MM.1S (cell line): ENCODE measurements at regions not wholly inside any gene's neighbourhood (a gene's known extent, or its start where the extent isn't known, plus 50 kb on each side); places are given as distances from the start of the nearest gene placed in this dataset.

Experiments used
- DNase-seq: peaks from one replicate; pipeline ENCODE4 v3.0.0-alpha.2; 2015
- H2AFZ ChIP-seq: fragments of 300-600 bp; sonication (generic); 2 replicates; pipeline ENCODE4 v1.6.0; 2016; ENCODE audit warnings: antibody characterized with exemption, low read length
- H3F3A ChIP-seq: fragments of 300-600 bp; sonication (generic); 2 replicates; pipeline ENCODE4 v1.6.1; 2016; ENCODE audit warnings: mild to moderate bottlenecking, antibody characterized with exemption, low read length, moderate library complexity, mixed read lengths; ENCODE audit not compliant: insufficient read depth
- H3K27ac ChIP-seq: fragments of 300-600 bp; sonication (generic); 2 replicates; pipeline ENCODE4 v1.5.1; 2016; ENCODE audit warnings: mild to moderate bottlenecking, low read length
- H3K27me3 ChIP-seq: fragments of 300-600 bp; sonication (generic); replicated peaks from 2 replicates; pipeline ENCODE4 v1.6.0; 2016; ENCODE audit warnings: low read length; ENCODE audit not compliant: insufficient read depth
- H3K36me3 ChIP-seq: fragments of 300-600 bp; sonication (generic); replicated peaks from 2 replicates; pipeline ENCODE4 v1.6.1; 2016; ENCODE audit warnings: mild to moderate bottlenecking, low read length, mixed read lengths; ENCODE audit not compliant: insufficient read depth
- H3K4me1 ChIP-seq: fragments of 300-600 bp; sonication (generic); 2 replicates; pipeline ENCODE4 v1.6.1; 2016; ENCODE audit warnings: low read length, mixed read lengths
- H3K4me2 ChIP-seq: fragments of 300-600 bp; sonication (generic); 2 replicates; pipeline ENCODE4 v1.6.0; 2016; ENCODE audit warnings: low read depth, low read length
- H3K4me3 ChIP-seq: fragments of 300-600 bp; sonication (generic); 2 replicates; pipeline ENCODE4 v1.5.1; 2016; ENCODE audit warnings: low read length, mixed read lengths
- H3K79me2 ChIP-seq: fragments of 300-600 bp; sonication (generic); 2 replicates; pipeline ENCODE4 v1.6.1; 2016; ENCODE audit warnings: mixed run types, low read length, mixed read lengths
- H3K9ac ChIP-seq: fragments of 300-600 bp; sonication (generic); 2 replicates; pipeline ENCODE4 v1.6.1; 2016; ENCODE audit warnings: low read length, mixed read lengths
- H3K9me2 ChIP-seq: fragments of 300-600 bp; sonication (generic); replicated peaks from 2 replicates; pipeline ENCODE4 v1.6.1; 2016; ENCODE audit warnings: mild to moderate bottlenecking, low read length, mixed read lengths; ENCODE audit not compliant: insufficient read depth
- H3K9me3 ChIP-seq: fragments of 300-600 bp; sonication (generic); replicated peaks from 2 replicates; pipeline ENCODE4 v1.6.1; 2016; ENCODE audit warnings: mild to moderate bottlenecking, low read length, mixed read lengths; ENCODE audit not compliant: insufficient read depth
- H4K20me1 ChIP-seq: fragments of 300-600 bp; sonication (generic); 2 replicates; pipeline ENCODE4 v1.6.1; 2016; ENCODE audit warnings: mild to moderate bottlenecking, low read length, moderate library complexity, mixed read lengths; ENCODE audit not compliant: insufficient read depth
- EZH2 ChIP-seq: fragments of 300-600 bp; sonication (generic); optimal IDR thresholded peaks from 2 replicates; pipeline ENCODE3; 2017; ENCODE audit warnings: low read depth, mild to moderate bottlenecking, antibody characterized with exemption, low read length, mixed read lengths
- EZH2phosphoT487 ChIP-seq: fragments of 300-600 bp; sonication (generic); IDR thresholded peaks from 2 replicates; pipeline ENCODE4 v1.6.1; 2018; ENCODE audit warnings: antibody characterized with exemption, low read length
- TF ChIP-seq, protein P1 (sequence below): fragments of 300-600 bp; sonication (generic); IDR thresholded peaks from 2 replicates; pipeline ENCODE4 v1.5.1; 2016; ENCODE audit warnings: antibody characterized with exemption, low read length, mixed read lengths

- DNase-seq, result no peak
- no peak for TF ChIP-seq EZH2
- no peak for TF ChIP-seq EZH2phosphoT487
- TF ChIP-seq, protein P1, sequence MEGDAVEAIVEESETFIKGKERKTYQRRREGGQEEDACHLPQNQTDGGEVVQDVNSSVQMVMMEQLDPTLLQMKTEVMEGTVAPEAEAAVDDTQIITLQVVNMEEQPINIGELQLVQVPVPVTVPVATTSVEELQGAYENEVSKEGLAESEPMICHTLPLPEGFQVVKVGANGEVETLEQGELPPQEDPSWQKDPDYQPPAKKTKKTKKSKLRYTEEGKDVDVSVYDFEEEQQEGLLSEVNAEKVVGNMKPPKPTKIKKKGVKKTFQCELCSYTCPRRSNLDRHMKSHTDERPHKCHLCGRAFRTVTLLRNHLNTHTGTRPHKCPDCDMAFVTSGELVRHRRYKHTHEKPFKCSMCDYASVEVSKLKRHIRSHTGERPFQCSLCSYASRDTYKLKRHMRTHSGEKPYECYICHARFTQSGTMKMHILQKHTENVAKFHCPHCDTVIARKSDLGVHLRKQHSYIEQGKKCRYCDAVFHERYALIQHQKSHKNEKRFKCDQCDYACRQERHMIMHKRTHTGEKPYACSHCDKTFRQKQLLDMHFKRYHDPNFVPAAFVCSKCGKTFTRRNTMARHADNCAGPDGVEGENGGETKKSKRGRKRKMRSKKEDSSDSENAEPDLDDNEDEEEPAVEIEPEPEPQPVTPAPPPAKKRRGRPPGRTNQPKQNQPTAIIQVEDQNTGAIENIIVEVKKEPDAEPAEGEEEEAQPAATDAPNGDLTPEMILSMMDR, result no peak
- no peaks in the 10 kb centered on the region for H4K20me1 ChIP-seq
- H3K9me3 ChIP-seq, result no peaks in the 10 kb centered on the region
- H3K36me3 ChIP-seq, result no peaks in the 10 kb centered on the region
- H3K9ac ChIP-seq, result no peak overlapping the region
- no peak overlapping the region for H3K4me2 ChIP-seq
- H3K4me3 ChIP-seq, result no peak overlapping the region
- H3K27ac ChIP-seq, result no peak overlapping the region
- no peaks in the 10 kb centered on the region for H3K9me2 ChIP-seq
- no peaks in the 10 kb centered on the region for H3K4me1 ChIP-seq
- H3K27me3 ChIP-seq, result no peaks in the 10 kb centered on the region
- H3F3A ChIP-seq, result no peaks in the 10 kb centered on the region
- H2AFZ ChIP-seq, result no peak overlapping the region
- no peaks in the 10 kb centered on the region for H3K79me2 ChIP-seq
These were observed 172.0 kb downstream of the ATOH1 start for GRCh38 chr4:94000559-94000958.

DNA sequence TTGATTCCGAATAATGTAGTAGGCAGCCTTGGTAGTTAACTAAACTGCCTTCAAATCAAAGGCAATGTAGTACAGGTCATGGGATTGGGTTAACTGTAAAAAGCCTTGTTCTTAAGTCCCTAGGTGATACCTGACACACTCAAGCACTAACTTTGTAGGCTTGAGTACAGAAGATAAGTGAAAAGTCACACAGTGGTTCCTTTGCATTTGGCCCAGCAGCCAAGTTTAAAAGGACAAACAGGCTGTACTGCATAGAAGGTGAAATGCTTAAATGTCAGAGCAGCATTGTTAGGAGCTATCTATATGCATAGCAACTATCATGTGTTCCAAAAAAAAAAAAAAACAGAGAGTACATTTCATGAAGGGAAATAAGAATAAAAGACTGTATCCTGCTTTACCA lies 178.4 kb downstream of the ATOH1 start:
- Histone ChIP-seq H4K20me1 (no peaks in the 10 kb centered on the region), H3K27ac (no peak overlapping the region), H3K79me2 (no peaks in the 10 kb centered on the region), H3K4me1 (no peaks in the 10 kb centered on the region), H3K27me3 (no peaks in the 10 kb centered on the region), H3K9me3 (no peaks in the 10 kb centered on the region), H2AFZ (no peak overlapping the region), H3K9me2 (no peaks in the 10 kb centered on the region), H3K36me3 (no peaks in the 10 kb centered on the region), H3K4me2 (no peak overlapping the region), H3K9ac (no peak overlapping the region), H3F3A (no peaks in the 10 kb centered on the region), H3K4me3 (no peak overlapping the region)
- no peak for DNase-seq
- TF ChIP-seq, protein P1, result no peak
- no peak for TF ChIP-seq EZH2
- TF ChIP-seq EZH2phosphoT487, result no peak

DNA sequence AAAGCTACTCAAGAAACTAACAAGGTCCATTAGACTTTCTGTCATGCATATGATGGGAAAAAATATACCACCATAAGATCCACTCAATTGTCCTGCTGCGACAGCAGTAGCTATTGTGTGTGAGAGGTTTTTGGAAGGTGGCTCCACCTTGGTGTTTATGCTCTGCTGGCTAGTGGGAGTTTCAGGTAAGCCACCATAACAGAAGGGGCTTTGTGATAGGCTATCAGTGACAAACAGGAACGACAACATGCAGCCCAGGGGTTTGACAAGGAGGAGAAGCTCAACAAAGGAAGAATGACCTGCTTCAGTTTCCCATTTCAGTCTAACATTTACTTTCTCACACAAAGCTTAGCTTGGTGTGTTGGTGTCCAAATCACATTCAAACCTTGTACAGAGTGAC lies 182.6 kb downstream of the ATOH1 start:
- Histone ChIP-seq H3F3A (no peaks in the 10 kb centered on the region), H3K4me3 (no peak overlapping the region), H4K20me1 (no peaks in the 10 kb centered on the region), H3K4me2 (no peak overlapping the region), H3K27ac (no peak overlapping the region), H3K79me2 (no peaks in the 10 kb centered on the region), H3K4me1 (no peaks in the 10 kb centered on the region), H3K9ac (no peak overlapping the region), H3K9me3 (no peaks in the 10 kb centered on the region), H3K36me3 (no peaks in the 10 kb centered on the region), H3K9me2 (no peaks in the 10 kb centered on the region), H2AFZ (no peak overlapping the region), H3K27me3 (no peaks in the 10 kb centered on the region)
- no peak for DNase-seq
- TF ChIP-seq, protein P1, result no peak
- TF ChIP-seq EZH2, result no peak
- no peak for TF ChIP-seq EZH2phosphoT487
